HK-2 (cell line): ENCODE measurements at regions not wholly inside any gene's neighbourhood (a gene's known extent, or its start where the extent isn't known, plus 50 kb on each side); places are given as distances from the start of the nearest gene placed in this dataset.
"Not testable (repeated sequence)": the region's sequence is repeated elsewhere in the genome, so short reads cannot be mapped to it uniquely, and the experiment has no call there.

Experiments
- DNase-seq: peaks from one replicate; pipeline ENCODE4 v3.0.0-alpha.2; 2018; ENCODE audit not compliant: unreplicated experiment

GRCh38 chr9:134561427-134562145, 80.0 kb upstream of the COL5A1 start:
- DNase-seq = no peak

DNA sequence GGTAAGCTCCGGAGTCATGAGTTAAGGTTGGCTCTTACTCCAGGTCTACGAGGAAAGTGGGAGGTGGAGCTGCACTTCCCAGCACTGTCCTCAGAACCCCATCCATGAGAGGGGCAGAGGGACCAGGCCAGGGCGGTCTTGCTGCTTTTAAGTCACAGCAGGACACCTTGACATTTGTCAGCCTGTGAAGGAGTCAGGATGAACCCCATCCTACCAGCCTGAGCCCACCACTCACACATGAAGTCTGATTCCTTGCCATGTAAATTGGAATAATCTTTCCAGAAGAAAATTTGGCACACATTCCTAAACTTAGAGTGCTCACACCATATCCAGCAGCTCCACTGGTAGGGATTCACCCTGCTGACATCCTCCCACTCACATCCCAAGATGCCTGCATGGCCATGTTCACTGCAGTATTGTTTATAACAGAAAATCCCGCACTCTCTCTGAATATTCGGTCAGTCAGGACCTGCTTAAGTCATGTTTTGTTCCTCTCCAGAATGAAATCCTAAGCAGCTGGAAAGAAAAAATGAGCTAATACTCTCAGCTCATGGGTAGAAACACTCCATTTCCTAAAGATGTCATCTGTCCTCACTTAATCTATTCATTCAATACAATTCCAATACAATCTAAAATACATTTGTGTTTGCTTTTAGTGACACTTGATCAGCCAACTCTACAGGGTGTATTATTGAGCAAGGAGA, 79.3 kb upstream of the COL5A1 start:
- no peak for DNase-seq

GRCh38 chr9:134563397-134563796, 78.2 kb upstream of the COL5A1 start:
- DNase-seq = no peak

- DNase-seq = no peak
These were observed 77.0 kb upstream of the COL5A1 start for GRCh38 chr9:134564431-134565170.

- no peak for DNase-seq
These were observed 76.2 kb upstream of the COL5A1 start for GRCh38 chr9:134565316-134565915.

- no peak for DNase-seq
These were observed 75.3 kb upstream of the COL5A1 start for GRCh38 chr9:134566196-134566847.

- DNase-seq = no peak
These were observed 74.7 kb upstream of the COL5A1 start for GRCh38 chr9:134566936-134567335.

DNA sequence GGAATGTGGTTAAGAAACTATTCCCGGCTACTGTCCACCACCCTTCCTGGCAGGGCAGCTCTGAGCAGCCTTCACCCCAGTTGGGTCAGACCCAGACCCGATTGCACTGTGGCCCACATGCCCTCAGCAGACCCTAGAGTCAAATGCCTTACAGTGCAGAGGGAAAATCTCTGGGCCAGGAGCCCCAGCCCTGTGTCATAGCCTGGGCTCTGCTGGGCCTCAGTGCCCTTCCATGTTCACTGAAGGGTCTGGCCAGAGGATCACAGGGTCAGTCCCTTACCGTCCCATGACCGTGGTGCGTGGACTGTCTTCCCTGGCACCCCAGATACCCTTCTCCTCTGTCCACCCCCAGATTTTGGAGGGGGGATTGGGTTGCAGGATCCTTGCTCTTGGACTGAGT, 73.5 kb upstream of the COL5A1 start:
- DNase-seq = no peak

DNA sequence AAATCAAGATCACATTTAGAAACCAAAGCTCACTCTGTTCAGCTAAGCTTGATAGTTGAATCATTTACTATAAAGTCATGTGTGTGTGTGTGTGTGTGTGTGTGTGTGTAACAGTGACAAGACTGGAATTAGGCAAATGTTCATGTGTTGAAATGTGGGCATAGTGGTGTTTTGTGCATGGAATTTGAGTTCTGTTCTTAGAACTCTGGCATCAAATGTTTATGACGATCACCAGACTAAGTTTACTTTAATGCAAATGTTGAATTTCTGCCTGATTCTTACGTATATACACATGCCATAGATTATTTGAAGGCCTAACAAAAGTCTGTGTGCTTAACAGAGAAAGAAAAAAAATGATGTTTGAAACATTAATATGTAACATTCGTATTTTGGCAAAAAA, 72.8 kb upstream of the COL5A1 start:
- no peak for DNase-seq

GRCh38 chr9:134569626-134570025, 72.0 kb upstream of the COL5A1 start:
- DNase-seq = no peak

- DNase-seq = no peak
These were observed 71.4 kb upstream of the COL5A1 start for GRCh38 chr9:134570151-134570621.

DNA sequence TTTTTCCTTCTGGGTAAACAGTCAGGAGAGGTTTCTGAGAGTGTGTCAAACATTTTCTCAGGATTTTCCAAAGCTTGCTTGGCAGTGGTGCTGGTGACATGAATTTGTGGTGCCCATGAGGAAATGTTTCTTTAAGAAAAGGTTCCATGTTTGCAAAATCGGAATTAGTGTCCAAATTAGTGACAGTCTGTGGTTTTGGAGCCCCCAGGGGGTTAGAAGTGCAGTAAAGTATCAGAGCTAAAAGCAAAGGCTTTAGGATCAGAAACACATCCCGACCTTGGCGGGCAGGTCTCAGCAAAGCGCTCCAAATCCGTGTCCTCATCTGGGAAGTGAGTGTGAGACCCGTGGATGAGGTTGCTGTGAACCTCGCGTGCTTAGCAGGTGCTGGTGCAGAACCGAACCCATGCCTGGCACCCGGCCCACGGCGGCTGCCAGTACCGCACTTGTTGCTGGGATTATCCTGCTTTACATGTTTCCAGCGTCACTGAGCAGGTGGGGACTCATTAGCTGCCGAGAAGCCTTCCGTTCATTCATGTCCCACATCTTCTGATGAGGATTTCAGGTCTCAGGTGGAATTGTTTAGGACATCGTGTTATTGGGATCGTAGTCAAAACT, 70.8 kb upstream of the COL5A1 start:
- DNase-seq = no peak

- DNase-seq = no peak
These were observed 70.2 kb upstream of the COL5A1 start for GRCh38 chr9:134571326-134571931.

- DNase-seq = no peak
These were observed 69.4 kb upstream of the COL5A1 start for GRCh38 chr9:134571946-134572917.

DNA sequence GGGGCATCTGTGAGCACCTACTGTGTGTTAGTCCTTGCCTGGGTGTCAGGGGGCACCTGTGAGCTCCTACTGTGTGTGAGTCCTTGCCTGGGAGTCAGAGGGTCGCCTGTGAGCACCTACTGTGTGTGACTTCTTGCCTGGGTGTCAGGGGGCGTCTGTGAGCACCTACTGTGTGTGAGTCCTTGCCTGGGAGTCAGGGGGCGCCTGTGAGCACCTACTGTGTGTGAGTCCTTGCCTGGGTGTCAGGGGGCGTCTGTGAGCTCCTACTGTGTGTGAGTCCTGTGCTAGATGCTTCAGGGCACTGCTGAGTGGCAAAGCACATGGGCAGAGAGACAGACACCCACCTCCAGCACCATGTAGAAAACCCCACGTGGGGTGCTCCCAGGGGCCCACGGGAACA, 66.9 kb upstream of the COL5A1 start:
- not testable (repeated sequence) for DNase-seq

- DNase-seq = no peak
These were observed 66.3 kb upstream of the COL5A1 start for GRCh38 chr9:134575103-134575900.

DNA sequence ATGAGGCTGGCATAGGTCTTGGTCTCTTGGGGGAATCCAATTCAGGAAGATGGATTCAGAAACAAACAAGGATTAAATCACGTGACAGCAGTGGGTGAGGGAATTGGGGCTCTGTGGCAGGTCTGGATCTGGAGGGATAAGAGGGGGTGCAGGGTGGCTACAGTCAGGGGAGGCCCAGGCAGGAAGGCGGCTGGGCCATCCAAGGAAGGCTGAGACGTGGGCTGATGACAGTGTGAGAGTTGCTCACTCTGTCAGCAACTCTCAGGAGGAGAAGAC, 65.8 kb upstream of the COL5A1 start:
- DNase-seq = no peak

- no peak for DNase-seq
These were observed 56.5 kb upstream of the COL5A1 start for GRCh38 chr9:134585021-134585561.
